ENCODE measurements at regions not wholly inside any gene's neighbourhood (a gene's known extent, or its start where the extent isn't known, plus 50 kb on each side); places are given as distances from the start of the nearest gene placed in this dataset.

GRCh38 chr20:23299673-23300050, 50.9 kb upstream of the NXT1 start:
- no peak overlapping the region for H3K4me3 ChIP-seq (ENCODE audit: low read depth, low read length)
- no peak for DNase-seq (ENCODE audit: low read depth)
- TF ChIP-seq CTCF (IDR thresholded peaks at IDR 0.05; ENCODE audit: insufficient read depth, low read length) = no peak

- no peak overlapping the region for H3K4me3 ChIP-seq (ENCODE audit: low read depth, low read length)
- DNase-seq (ENCODE audit: low read depth) = peak; percentile 41
- TF ChIP-seq CTCF (IDR thresholded peaks at IDR 0.05; ENCODE audit: insufficient read depth, low read length) = no peak
Observed at GRCh38 chr20:23298926-23299672, 51.5 kb upstream of the NXT1 start.

GRCh38 chr20:23298155-23298554, 52.4 kb upstream of the NXT1 start:
- no peak for TF ChIP-seq CTCF (IDR thresholded peaks at IDR 0.05; ENCODE audit: insufficient read depth, low read length)
- H3K4me3 ChIP-seq (ENCODE audit: low read depth, low read length) = no peak overlapping the region
- DNase-seq (ENCODE audit: low read depth) = no peak

- no peak overlapping the region for H3K4me3 ChIP-seq (ENCODE audit: low read depth, low read length)
- no peak for TF ChIP-seq CTCF (IDR thresholded peaks at IDR 0.05; ENCODE audit: insufficient read depth, low read length)
- no peak for DNase-seq (ENCODE audit: low read depth)
Observed at GRCh38 chr20:23296841-23297701, 53.5 kb upstream of the NXT1 start.

GRCh38 chr20:23295934-23296333, 54.7 kb upstream of the NXT1 start:
- no peak for TF ChIP-seq CTCF (IDR thresholded peaks at IDR 0.05; ENCODE audit: insufficient read depth, low read length)
- DNase-seq (ENCODE audit: low read depth) = no peak

GRCh38 chr20:23294671-23295070, 55.9 kb upstream of the NXT1 start:
- TF ChIP-seq CTCF (IDR thresholded peaks at IDR 0.05; ENCODE audit: insufficient read depth, low read length) = no peak
- no peak for DNase-seq (ENCODE audit: low read depth)
- no peak overlapping the region for H3K4me3 ChIP-seq (ENCODE audit: low read depth, low read length)

More at GRCh38 chr20:23295934-23296333, 54.7 kb upstream of the NXT1 start:
- H3K4me3 ChIP-seq (ENCODE audit: low read depth, low read length) = no peak overlapping the region
